ENCODE measurements at regions not wholly inside any gene's neighbourhood (a gene's known extent, or its start where the extent isn't known, plus 50 kb on each side); places are given as distances from the start of the nearest gene placed in this dataset.

DNA sequence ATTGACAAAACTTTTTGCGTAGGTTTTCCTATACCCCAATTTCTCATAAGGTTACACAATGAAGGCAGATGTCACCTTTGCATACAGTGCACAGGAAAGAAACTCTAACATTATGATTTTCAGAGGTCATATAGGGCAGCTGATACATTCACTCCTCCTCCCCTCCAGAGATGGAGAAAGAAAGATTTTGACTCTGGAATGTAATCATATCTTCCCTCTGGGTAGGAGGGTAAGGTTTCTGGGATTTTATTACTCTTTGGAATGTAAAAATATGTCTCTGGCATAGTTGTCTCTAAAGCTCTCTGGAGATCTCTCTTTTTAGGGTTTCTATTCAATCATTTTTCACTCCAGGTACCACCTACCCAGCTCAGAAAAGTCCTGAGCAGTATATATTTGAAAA, 398.3 kb downstream of the GPD2 start:
- no peaks in the 10 kb centered on the region for H3K4me1 ChIP-seq (ENCODE audit: insufficient read depth)
- no peaks in the 10 kb centered on the region for H4K20me1 ChIP-seq (ENCODE audit: insufficient read depth)
- DNase-seq = no peak
- no peaks in the 10 kb centered on the region for H3K9me3 ChIP-seq (ENCODE audit: low read depth)
- no peak overlapping the region for H3K9ac ChIP-seq
- H3K27me3 ChIP-seq (replicated peaks; ENCODE audit: insufficient read depth) = no peaks in the 10 kb centered on the region; the same call in 1 of the 2 replicates
- 84 to 86% methylated on average over 1 of the region's 1 CpG for WGBS, 2 experiments (ENCODE audit: low coverage in 1 of 2, low lambda C conversion rate in 2 of 2, missing lambda C conversion rate in 2 of 2)
- H3K79me2 ChIP-seq (ENCODE audit: insufficient read depth) = no peaks in the 10 kb centered on the region
- no peaks in the 10 kb centered on the region for H3F3A ChIP-seq (ENCODE audit: insufficient read depth)
- TF ChIP-seq EZH2 (IDR thresholded peaks at IDR 0.05; ENCODE audit: insufficient read depth, poor library complexity, severe bottlenecking) (no peak), EZH2phosphoT487 (IDR thresholded peaks at IDR 0.05; ENCODE audit: insufficient read depth, low read depth) (no peak)
- in situ Hi-C loops (cut with MboI) = no loop called here
- no peak overlapping the region for H2AFZ ChIP-seq
- no peak overlapping the region for H3K4me3 ChIP-seq
- no peaks in the 10 kb centered on the region for H3K36me3 ChIP-seq (ENCODE audit: low read depth)
- no peaks in the 10 kb centered on the region; the same call in 1 of the 2 replicates for H3K9me2 ChIP-seq (ENCODE audit: insufficient read depth)
- no peak overlapping the region for H3K4me2 ChIP-seq (ENCODE audit: unreplicated experiment)
- no peak overlapping the region for H3K27ac ChIP-seq

DNA sequence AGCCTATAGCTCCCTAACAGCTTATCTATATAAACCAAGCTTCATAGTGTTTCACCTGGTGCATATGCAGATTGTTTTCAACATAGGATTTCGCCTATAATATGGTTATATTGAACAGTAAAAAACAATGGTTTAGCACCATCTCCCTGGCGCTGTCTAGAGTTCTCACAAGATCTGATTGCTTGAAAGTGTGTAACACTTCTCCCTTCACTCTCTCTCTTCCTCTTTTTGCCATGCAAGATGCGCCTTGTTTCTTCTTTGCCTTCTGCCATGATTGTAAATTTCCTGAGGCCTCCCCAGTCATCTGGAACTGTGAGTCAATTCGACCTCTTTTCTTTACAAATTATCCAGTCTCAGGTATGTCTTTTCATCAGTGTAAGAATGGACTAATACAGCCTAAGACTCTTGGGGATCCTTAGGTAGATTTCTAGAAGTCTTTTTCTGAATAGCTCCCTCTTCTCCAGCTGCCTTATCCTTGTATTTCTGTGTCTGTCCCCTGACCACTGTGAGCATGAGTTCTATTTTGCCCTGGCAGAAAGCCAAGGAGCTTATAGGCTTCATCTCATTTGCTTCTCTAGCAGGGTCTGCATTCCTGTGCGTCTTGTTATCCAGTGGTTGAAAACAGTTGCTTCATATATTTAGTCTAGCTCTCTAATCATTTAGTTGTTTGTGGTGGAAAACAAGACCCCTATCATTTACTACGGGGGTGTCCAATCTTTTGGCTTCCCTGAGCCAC, 401.6 kb downstream of the GPD2 start:
- in situ Hi-C loops (cut with MboI) = no loop called here

DNA sequence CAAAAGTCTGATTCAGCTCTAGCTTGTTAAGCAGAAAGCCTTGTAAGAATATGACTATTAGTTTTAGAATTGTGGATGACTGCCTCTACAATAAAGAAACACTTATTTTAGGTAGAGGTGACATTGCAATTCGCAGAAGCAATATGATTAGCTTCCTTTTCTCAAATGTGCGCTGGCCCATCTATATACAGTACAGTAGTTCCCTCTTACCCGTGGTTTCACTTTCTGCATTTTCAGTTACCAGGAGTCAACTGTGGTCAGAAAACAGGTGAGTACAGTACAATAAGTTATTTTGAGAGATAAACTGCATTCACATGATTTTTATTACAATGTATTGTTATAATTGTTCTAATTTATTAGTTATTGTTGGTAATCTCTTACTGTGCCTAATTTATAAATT, 405.1 kb downstream of the GPD2 start:
- H3K9me2 ChIP-seq (ENCODE audit: insufficient read depth) = no peaks in the 10 kb centered on the region
- H3K9me3 ChIP-seq (ENCODE audit: low read depth) = no peaks in the 10 kb centered on the region
- no peaks in the 10 kb centered on the region for H4K20me1 ChIP-seq (ENCODE audit: insufficient read depth)
- H3K27me3 ChIP-seq (replicated peaks; ENCODE audit: insufficient read depth) = no peaks in the 10 kb centered on the region
- no peak overlapping the region for H3K4me3 ChIP-seq
- in situ Hi-C loops (cut with MboI) = no loop called here
- TF ChIP-seq EZH2 (IDR thresholded peaks at IDR 0.05; ENCODE audit: insufficient read depth, poor library complexity, severe bottlenecking) (no peak), EZH2phosphoT487 (IDR thresholded peaks at IDR 0.05; ENCODE audit: insufficient read depth, low read depth) (no peak)
- no peak overlapping the region for H3K4me2 ChIP-seq (ENCODE audit: unreplicated experiment)
- no peak overlapping the region for H2AFZ ChIP-seq
- peak; percentile 16 for DNase-seq
- no peaks in the 10 kb centered on the region for H3K4me1 ChIP-seq (ENCODE audit: insufficient read depth)
- H3K9ac ChIP-seq = no peak overlapping the region
- no peaks in the 10 kb centered on the region for H3K36me3 ChIP-seq (ENCODE audit: low read depth)
- no peaks in the 10 kb centered on the region for H3F3A ChIP-seq (ENCODE audit: insufficient read depth)
- WGBS, 2 experiments (ENCODE audit: low coverage in 1 of 2, low lambda C conversion rate in 2 of 2, missing lambda C conversion rate in 2 of 2) = 71 to 78% methylated on average over 3 of the region's 3 CpGs
- no peaks in the 10 kb centered on the region for H3K79me2 ChIP-seq (ENCODE audit: insufficient read depth)
- no peak overlapping the region for H3K27ac ChIP-seq

More for the DNA sequence above, 401.6 kb downstream of the GPD2 start:
- Histone ChIP-seq H3K27me3 (replicated peaks; ENCODE audit: insufficient read depth) (no peaks in the 10 kb centered on the region; the same call in 1 of the 2 replicates), H3K4me3 (no peak overlapping the region), H3K9me3 (ENCODE audit: low read depth) (no peaks in the 10 kb centered on the region), H3K27ac (no peak overlapping the region), H2AFZ (no peak overlapping the region), H3K9me2 (ENCODE audit: insufficient read depth) (no peaks in the 10 kb centered on the region), H3K4me2 (ENCODE audit: unreplicated experiment) (no peak overlapping the region), H3F3A (ENCODE audit: insufficient read depth) (no peaks in the 10 kb centered on the region), H4K20me1 (ENCODE audit: insufficient read depth) (no peaks in the 10 kb centered on the region), H3K4me1 (ENCODE audit: insufficient read depth) (no peaks in the 10 kb centered on the region), H3K9ac (no peak overlapping the region), H3K36me3 (ENCODE audit: low read depth) (no peaks in the 10 kb centered on the region), H3K79me2 (ENCODE audit: insufficient read depth) (no peaks in the 10 kb centered on the region)
- DNase-seq = no peak
- WGBS, 2 experiments (ENCODE audit: low coverage in 1 of 2, low lambda C conversion rate in 2 of 2, missing lambda C conversion rate in 2 of 2) = 32 to 34% methylated on average over 6 of the region's 6 CpGs
- TF ChIP-seq EZH2 (IDR thresholded peaks at IDR 0.05; ENCODE audit: insufficient read depth, poor library complexity, severe bottlenecking) = no peak
- TF ChIP-seq EZH2phosphoT487 (IDR thresholded peaks at IDR 0.05; ENCODE audit: insufficient read depth, low read depth) = no peak

DNA sequence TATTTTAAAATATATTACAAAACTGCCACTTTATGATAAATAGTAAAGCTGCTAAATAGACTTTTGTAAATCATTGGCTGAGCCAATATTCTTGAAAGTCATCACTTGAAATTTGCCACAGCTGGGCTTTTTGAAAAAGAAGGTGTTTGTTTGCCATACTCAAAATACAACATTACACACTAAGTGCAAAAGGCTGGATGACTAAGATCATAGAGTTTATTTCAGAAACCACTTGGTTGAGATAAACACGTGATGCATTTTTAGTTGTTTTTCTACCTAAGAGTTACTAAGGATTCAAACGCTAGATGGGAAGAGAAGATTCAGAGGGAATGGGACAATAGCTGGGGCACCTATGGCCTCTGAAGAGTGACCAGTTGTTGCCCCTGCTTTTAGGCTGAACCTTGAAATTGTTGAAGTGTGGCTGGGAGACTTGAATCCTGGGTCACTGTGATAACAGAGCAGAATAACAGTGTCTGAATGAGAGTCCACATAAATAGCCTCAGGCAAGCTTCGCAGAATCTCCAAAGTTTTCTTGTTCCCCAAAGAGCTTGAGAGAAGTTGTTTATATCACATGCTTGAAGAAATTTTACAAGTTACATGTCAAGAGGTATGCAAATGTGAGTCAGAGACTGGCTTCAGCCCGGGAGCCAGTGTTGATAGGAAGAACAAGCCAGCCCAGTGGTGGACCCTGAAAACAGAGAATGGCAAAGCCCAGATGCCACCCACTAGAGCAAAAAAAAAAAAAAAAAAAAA, 409.8 kb downstream of the GPD2 start:
- no peak overlapping the region for H3K27ac ChIP-seq
- WGBS, 2 experiments (ENCODE audit: low coverage in 1 of 2, low lambda C conversion rate in 2 of 2, missing lambda C conversion rate in 2 of 2) = 46% methylated on average over 4 of the region's 4 CpGs

More for the DNA sequence above, 409.8 kb downstream of the GPD2 start:
- H3K9me2 ChIP-seq (ENCODE audit: insufficient read depth) = no peaks in the 10 kb centered on the region
- no peak overlapping the region for H3K4me2 ChIP-seq (ENCODE audit: unreplicated experiment)
- no peaks in the 10 kb centered on the region for H3F3A ChIP-seq (ENCODE audit: insufficient read depth)
- no peak overlapping the region for H3K9ac ChIP-seq
- no peaks in the 10 kb centered on the region for H3K27me3 ChIP-seq (replicated peaks; ENCODE audit: insufficient read depth)
- no peaks in the 10 kb centered on the region for H3K4me1 ChIP-seq (ENCODE audit: insufficient read depth)
- no peaks in the 10 kb centered on the region for H3K79me2 ChIP-seq (ENCODE audit: insufficient read depth)
- in situ Hi-C loops (cut with MboI) = no loop called here
- H4K20me1 ChIP-seq (ENCODE audit: insufficient read depth) = no peaks in the 10 kb centered on the region
- no peaks in the 10 kb centered on the region for H3K9me3 ChIP-seq (ENCODE audit: low read depth)
- TF ChIP-seq EZH2 (IDR thresholded peaks at IDR 0.05; ENCODE audit: insufficient read depth, poor library complexity, severe bottlenecking) (no peak), EZH2phosphoT487 (IDR thresholded peaks at IDR 0.05; ENCODE audit: insufficient read depth, low read depth) (no peak)
- H3K36me3 ChIP-seq (ENCODE audit: low read depth) = no peaks in the 10 kb centered on the region
- H2AFZ ChIP-seq = no peak overlapping the region
- DNase-seq = no peak
- no peak overlapping the region for H3K4me3 ChIP-seq
